ENCODE measurements at regions not wholly inside any gene's neighbourhood (a gene's known extent, or its start where the extent isn't known, plus 50 kb on each side); places are given as distances from the start of the nearest gene placed in this dataset.

DNA sequence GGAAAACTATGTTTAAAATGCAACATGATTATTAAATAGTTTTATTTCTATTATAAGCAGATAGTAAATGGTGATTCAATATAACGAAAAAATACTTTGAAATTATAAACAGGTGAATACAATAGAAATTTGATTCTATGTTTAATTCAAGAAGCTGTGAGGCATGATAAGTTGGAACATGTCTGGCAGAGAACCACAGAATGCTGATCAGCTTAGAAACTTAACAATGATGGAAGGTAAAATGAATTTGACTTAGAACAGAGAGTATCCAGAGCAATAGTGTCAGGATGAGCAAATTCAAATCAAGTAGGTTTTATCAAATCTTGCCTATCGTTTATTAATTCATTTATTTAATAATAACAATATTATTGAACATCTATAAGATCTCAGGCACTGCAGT lies 83.4 kb upstream of the ADGRL4 start:
- Histone ChIP-seq H3K9me3 (ENCODE audit: control insufficient read depth in 2 of 3, insufficient read depth in 1 of 3, low read length in 3 of 3) (no peaks in the 10 kb centered on the region), H3K27ac (ENCODE audit: low read depth in 2 of 2, low read length in 2 of 2) (no peak overlapping the region), H3K9ac (ENCODE audit: low read length in 3 of 3) (no peak overlapping the region), H3K27me3 (ENCODE audit: control insufficient read depth, insufficient read depth, low read length) (no peaks in the 10 kb centered on the region), H3K4me1 (ENCODE audit: control insufficient read depth in 2 of 3, insufficient read depth in 2 of 3, low read depth in 1 of 3, low read length in 3 of 3) (no peaks in the 10 kb centered on the region), H3K4me3 (ENCODE audit: low read length in 3 of 3) (no peak overlapping the region), H3K36me3 (ENCODE audit: control insufficient read depth in 2 of 3, insufficient read depth in 3 of 3, low read length in 3 of 3) (no peaks in the 10 kb centered on the region)
- intact Hi-C loops (cut with DNase I) = no loop called here
- DNase-seq = no peak
- peak; percentile 42 for FAIRE-seq
- TF ChIP-seq, protein P1, sequence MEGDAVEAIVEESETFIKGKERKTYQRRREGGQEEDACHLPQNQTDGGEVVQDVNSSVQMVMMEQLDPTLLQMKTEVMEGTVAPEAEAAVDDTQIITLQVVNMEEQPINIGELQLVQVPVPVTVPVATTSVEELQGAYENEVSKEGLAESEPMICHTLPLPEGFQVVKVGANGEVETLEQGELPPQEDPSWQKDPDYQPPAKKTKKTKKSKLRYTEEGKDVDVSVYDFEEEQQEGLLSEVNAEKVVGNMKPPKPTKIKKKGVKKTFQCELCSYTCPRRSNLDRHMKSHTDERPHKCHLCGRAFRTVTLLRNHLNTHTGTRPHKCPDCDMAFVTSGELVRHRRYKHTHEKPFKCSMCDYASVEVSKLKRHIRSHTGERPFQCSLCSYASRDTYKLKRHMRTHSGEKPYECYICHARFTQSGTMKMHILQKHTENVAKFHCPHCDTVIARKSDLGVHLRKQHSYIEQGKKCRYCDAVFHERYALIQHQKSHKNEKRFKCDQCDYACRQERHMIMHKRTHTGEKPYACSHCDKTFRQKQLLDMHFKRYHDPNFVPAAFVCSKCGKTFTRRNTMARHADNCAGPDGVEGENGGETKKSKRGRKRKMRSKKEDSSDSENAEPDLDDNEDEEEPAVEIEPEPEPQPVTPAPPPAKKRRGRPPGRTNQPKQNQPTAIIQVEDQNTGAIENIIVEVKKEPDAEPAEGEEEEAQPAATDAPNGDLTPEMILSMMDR (IDR thresholded peaks at IDR 0.05; ENCODE audit: borderline replicate concordance, extremely low read depth, insufficient read depth) = no peak

DNA sequence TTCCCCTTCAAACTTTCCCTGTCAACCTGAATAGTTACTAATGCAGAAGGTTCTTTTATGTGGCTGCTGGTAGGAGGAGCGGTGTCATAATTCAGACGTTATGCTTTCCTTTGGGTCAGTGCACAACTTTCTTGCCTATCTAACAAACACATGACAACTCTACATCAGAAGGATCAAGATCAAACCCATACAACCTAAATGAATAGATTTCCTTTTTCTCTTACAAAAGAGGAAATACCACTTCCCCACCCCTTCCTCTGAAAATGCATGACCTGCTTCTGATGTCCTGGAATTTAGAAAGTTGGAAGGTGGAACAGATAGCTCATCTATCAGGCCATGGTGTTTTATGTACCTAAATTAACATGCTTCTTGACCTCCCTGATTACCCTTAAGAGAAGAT lies 75.7 kb upstream of the ADGRL4 start:
- intact Hi-C loops (cut with DNase I) = no loop called here
- Histone ChIP-seq H3K36me3 (ENCODE audit: control insufficient read depth in 2 of 3, insufficient read depth in 3 of 3, low read length in 3 of 3) (no peaks in the 10 kb centered on the region), H3K9ac (ENCODE audit: low read length in 3 of 3) (no peak overlapping the region), H3K4me1 (ENCODE audit: control insufficient read depth in 2 of 3, insufficient read depth in 2 of 3, low read depth in 1 of 3, low read length in 3 of 3) (no peaks in the 10 kb centered on the region), H3K27me3 (ENCODE audit: control insufficient read depth, insufficient read depth, low read length) (no peaks in the 10 kb centered on the region), H3K9me3 (ENCODE audit: control insufficient read depth in 2 of 3, insufficient read depth in 1 of 3, low read length in 3 of 3) (no peaks in the 10 kb centered on the region), H3K4me3 (ENCODE audit: low read length in 3 of 3) (no peak overlapping the region), H3K27ac (ENCODE audit: low read depth in 2 of 2, low read length in 2 of 2) (no peak overlapping the region)
- DNase-seq (no peak), FAIRE-seq (no peak)
- TF ChIP-seq, protein P1 (IDR thresholded peaks at IDR 0.05; ENCODE audit: borderline replicate concordance, extremely low read depth, insufficient read depth) = no peak

DNA sequence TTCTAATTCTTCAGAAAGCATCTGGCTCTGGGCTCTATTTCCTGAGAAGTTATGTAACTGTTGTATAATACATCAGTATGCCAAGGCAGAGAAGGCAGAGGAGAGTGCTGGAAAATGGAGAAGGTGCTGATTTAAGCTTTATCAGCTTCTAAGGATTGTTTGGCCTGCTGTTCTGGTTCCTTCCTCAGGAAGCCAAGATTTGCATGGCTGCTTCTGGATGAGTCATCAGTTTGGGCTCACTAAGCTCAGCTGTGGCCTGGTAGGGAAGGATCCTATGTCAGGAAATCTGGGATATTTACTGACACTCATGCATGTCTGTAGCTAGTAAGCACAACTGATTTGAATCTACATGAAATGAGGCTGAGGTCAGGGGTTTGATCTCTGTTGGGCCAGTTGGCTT lies 73.2 kb upstream of the ADGRL4 start:
- Histone ChIP-seq H3K36me3 (ENCODE audit: control insufficient read depth in 2 of 3, insufficient read depth in 3 of 3, low read length in 3 of 3) (no peaks in the 10 kb centered on the region), H3K9ac (ENCODE audit: low read length in 3 of 3) (no peak overlapping the region), H3K4me1 (ENCODE audit: control insufficient read depth in 2 of 3, insufficient read depth in 2 of 3, low read depth in 1 of 3, low read length in 3 of 3) (no peaks in the 10 kb centered on the region), H3K9me3 (ENCODE audit: control insufficient read depth in 2 of 3, insufficient read depth in 1 of 3, low read length in 3 of 3) (no peaks in the 10 kb centered on the region), H3K4me3 (ENCODE audit: low read length in 3 of 3) (no peak overlapping the region), H3K27ac (ENCODE audit: low read depth in 2 of 2, low read length in 2 of 2) (no peak overlapping the region), H3K27me3 (ENCODE audit: control insufficient read depth, insufficient read depth, low read length) (no peaks in the 10 kb centered on the region)
- no peak for FAIRE-seq
- DNase-seq = peak; percentile 37 to 88 (median 66)
- intact Hi-C loops (cut with DNase I) = no loop called here
- TF ChIP-seq, protein P1 (IDR thresholded peaks at IDR 0.05; ENCODE audit: borderline replicate concordance, extremely low read depth, insufficient read depth) = no peak

GRCh38 chr1:79074975-79075374 lies 68.4 kb upstream of the ADGRL4 start:
- Histone ChIP-seq H3K4me3 (ENCODE audit: low read length in 3 of 3) (no peak overlapping the region), H3K9ac (ENCODE audit: low read length in 3 of 3) (no peak overlapping the region), H3K27me3 (ENCODE audit: control insufficient read depth, insufficient read depth, low read length) (no peaks in the 10 kb centered on the region), H3K4me1 (ENCODE audit: control insufficient read depth in 2 of 3, insufficient read depth in 2 of 3, low read depth in 1 of 3, low read length in 3 of 3) (no peaks in the 10 kb centered on the region), H3K36me3 (ENCODE audit: control insufficient read depth in 2 of 3, insufficient read depth in 3 of 3, low read length in 3 of 3) (no peaks in the 10 kb centered on the region), H3K9me3 (ENCODE audit: control insufficient read depth in 2 of 3, insufficient read depth in 1 of 3, low read length in 3 of 3) (no peaks in the 10 kb centered on the region), H3K27ac (ENCODE audit: low read depth in 2 of 2, low read length in 2 of 2) (no peak overlapping the region)
- TF ChIP-seq, protein P1 (IDR thresholded peaks at IDR 0.05; ENCODE audit: borderline replicate concordance, extremely low read depth, insufficient read depth) = no peak
- FAIRE-seq (no peak), DNase-seq (no peak)
- intact Hi-C loops (cut with DNase I) = no loop called here

All from kidney (tissue), 13 donors.